DOHH2 (cell line): ENCODE measurements at regions not wholly inside any gene's neighbourhood (a gene's known extent, or its start where the extent isn't known, plus 50 kb on each side); places are given as distances from the start of the nearest gene placed in this dataset.

Experiments
- EZH2phosphoT487 ChIP-seq: fragments of 200-600 bp; sonication (generic); IDR thresholded peaks from 2 replicates; pipeline ENCODE4 v1.6.1; 2017; ENCODE audit warnings: borderline replicate concordance, mild to moderate bottlenecking, antibody characterized with exemption, low read length, moderate library complexity, mixed read lengths
- TF ChIP-seq, protein P1 (sequence below): fragments of 200-600 bp; sonication (generic); IDR thresholded peaks from one replicate; pipeline ENCODE4 v1.5.1; 2014; ENCODE audit warnings: antibody characterized with exemption, mild to moderate bottlenecking, low read depth, low read length; ENCODE audit not compliant: poor library complexity, severe bottlenecking

DNA sequence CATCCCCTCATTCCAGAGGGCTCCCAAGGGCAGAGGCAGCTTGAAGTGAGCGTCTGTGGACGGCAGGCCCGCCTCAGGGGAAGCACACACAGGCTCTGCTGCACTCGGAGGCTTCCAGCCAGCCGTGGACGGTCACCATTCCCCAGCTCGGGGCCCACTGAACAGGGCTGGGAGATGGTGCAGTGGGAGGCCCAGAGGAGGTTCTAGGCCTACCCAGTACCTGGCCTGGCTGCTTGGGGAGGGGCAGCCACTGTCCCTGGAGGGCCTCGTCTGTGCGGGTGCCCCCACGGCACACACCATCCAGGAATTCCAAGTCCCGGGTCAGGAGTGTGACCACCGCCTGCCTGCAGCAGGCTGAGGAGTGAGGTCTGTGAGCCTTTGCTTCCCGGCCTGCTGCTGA is 80.4 kb downstream of the SIK1 start:
- TF ChIP-seq, protein P1, sequence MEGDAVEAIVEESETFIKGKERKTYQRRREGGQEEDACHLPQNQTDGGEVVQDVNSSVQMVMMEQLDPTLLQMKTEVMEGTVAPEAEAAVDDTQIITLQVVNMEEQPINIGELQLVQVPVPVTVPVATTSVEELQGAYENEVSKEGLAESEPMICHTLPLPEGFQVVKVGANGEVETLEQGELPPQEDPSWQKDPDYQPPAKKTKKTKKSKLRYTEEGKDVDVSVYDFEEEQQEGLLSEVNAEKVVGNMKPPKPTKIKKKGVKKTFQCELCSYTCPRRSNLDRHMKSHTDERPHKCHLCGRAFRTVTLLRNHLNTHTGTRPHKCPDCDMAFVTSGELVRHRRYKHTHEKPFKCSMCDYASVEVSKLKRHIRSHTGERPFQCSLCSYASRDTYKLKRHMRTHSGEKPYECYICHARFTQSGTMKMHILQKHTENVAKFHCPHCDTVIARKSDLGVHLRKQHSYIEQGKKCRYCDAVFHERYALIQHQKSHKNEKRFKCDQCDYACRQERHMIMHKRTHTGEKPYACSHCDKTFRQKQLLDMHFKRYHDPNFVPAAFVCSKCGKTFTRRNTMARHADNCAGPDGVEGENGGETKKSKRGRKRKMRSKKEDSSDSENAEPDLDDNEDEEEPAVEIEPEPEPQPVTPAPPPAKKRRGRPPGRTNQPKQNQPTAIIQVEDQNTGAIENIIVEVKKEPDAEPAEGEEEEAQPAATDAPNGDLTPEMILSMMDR: no peak
- TF ChIP-seq EZH2phosphoT487: no peak
